ENCODE measurements at regions not wholly inside any gene's neighbourhood (a gene's known extent, or its start where the extent isn't known, plus 50 kb on each side); places are given as distances from the start of the nearest gene placed in this dataset.

- TF ChIP-seq TEAD4 (IDR thresholded peaks at IDR 0.05) (no peak), CEBPB (IDR thresholded peaks at IDR 0.05) (no peak), FOXM1 (IDR thresholded peaks at IDR 0.05; ENCODE audit: borderline replicate concordance, low read depth) (no peak), CREB1 (IDR thresholded peaks at IDR 0.05; ENCODE audit: low read depth) (no peak), TAF1 (IDR thresholded peaks at IDR 0.05; ENCODE audit: low read depth) (no peak)
- TF ChIP-seq, protein P1, sequence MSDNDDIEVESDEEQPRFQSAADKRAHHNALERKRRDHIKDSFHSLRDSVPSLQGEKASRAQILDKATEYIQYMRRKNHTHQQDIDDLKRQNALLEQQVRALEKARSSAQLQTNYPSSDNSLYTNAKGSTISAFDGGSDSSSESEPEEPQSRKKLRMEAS (IDR thresholded peaks at IDR 0.05) = no peak
- TF ChIP-seq, protein P2, sequence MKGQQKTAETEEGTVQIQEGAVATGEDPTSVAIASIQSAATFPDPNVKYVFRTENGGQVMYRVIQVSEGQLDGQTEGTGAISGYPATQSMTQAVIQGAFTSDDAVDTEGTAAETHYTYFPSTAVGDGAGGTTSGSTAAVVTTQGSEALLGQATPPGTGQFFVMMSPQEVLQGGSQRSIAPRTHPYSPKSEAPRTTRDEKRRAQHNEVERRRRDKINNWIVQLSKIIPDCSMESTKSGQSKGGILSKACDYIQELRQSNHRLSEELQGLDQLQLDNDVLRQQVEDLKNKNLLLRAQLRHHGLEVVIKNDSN (IDR thresholded peaks at IDR 0.05) = no peak
Measured at GRCh38 chr1:5565281-5566125, 426.7 kb downstream of the NPHP4 start.

DNA sequence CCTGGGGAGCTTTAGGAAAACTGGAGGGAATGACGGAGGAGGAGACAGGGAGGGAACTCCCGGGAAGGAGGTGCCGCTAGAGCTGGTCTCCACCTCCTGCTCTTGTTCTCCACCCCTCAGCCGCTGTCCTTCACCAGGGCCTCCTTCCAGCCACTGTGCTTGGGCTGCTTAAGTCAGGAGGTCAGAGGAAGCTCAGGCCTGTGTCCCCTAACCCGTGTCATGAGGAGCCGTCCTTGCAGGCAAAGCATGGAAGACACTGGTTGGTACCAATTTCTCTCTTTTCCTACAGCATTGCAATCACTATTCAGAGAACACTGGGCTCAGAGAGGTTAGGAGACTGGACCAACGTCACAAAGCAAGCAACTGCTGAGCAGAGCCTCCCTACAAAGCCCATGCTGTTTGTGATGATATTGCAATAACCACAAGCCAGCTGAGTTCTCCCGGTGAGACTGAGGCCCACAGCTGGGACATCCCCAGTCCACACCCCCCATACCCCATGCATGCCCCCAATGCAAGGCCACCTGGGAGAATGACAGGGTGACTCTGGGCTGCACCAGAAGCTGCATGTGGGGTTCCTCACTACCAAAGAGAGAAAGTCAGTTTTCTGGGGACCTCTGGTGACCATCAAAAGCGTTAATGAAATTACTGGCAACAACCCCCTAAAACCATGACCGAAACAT lies 427.5 kb downstream of the NPHP4 start:
- no peak for TF ChIP-seq CREB1 (IDR thresholded peaks at IDR 0.05; ENCODE audit: low read depth)
- no peak for TF ChIP-seq TAF1 (IDR thresholded peaks at IDR 0.05; ENCODE audit: low read depth)
- no peak for TF ChIP-seq EP300 (IDR thresholded peaks at IDR 0.05; ENCODE audit: borderline replicate concordance)
- no peak for TF ChIP-seq RAD21 (IDR thresholded peaks at IDR 0.05; ENCODE audit: low read depth)
- TF ChIP-seq TEAD4 (IDR thresholded peaks at IDR 0.05) = no peak
- TF ChIP-seq FOXM1 (IDR thresholded peaks at IDR 0.05; ENCODE audit: borderline replicate concordance, low read depth) = no peak
- no peak for TF ChIP-seq NFIC (IDR thresholded peaks at IDR 0.05)
- TF ChIP-seq CEBPB (IDR thresholded peaks at IDR 0.05) = no peak
- TF ChIP-seq, protein P1 (IDR thresholded peaks at IDR 0.05) = no peak
- TF ChIP-seq, protein P2 (IDR thresholded peaks at IDR 0.05) = no peak
- no peak for TF ChIP-seq YY1 (IDR thresholded peaks at IDR 0.05; ENCODE audit: low read depth)
- TF ChIP-seq, protein P3, sequence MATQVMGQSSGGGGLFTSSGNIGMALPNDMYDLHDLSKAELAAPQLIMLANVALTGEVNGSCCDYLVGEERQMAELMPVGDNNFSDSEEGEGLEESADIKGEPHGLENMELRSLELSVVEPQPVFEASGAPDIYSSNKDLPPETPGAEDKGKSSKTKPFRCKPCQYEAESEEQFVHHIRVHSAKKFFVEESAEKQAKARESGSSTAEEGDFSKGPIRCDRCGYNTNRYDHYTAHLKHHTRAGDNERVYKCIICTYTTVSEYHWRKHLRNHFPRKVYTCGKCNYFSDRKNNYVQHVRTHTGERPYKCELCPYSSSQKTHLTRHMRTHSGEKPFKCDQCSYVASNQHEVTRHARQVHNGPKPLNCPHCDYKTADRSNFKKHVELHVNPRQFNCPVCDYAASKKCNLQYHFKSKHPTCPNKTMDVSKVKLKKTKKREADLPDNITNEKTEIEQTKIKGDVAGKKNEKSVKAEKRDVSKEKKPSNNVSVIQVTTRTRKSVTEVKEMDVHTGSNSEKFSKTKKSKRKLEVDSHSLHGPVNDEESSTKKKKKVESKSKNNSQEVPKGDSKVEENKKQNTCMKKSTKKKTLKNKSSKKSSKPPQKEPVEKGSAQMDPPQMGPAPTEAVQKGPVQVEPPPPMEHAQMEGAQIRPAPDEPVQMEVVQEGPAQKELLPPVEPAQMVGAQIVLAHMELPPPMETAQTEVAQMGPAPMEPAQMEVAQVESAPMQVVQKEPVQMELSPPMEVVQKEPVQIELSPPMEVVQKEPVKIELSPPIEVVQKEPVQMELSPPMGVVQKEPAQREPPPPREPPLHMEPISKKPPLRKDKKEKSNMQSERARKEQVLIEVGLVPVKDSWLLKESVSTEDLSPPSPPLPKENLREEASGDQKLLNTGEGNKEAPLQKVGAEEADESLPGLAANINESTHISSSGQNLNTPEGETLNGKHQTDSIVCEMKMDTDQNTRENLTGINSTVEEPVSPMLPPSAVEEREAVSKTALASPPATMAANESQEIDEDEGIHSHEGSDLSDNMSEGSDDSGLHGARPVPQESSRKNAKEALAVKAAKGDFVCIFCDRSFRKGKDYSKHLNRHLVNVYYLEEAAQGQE (IDR thresholded peaks at IDR 0.05; ENCODE audit: low read depth) = no peak
- TF ChIP-seq TCF12 (IDR thresholded peaks at IDR 0.05; ENCODE audit: low read depth) = no peak
- TF ChIP-seq EGR1 (IDR thresholded peaks at IDR 0.05) = no peak
- no peak for TF ChIP-seq ZBTB7A (IDR thresholded peaks at IDR 0.05; ENCODE audit: low read depth)

- TF ChIP-seq TCF12 (IDR thresholded peaks at IDR 0.05; ENCODE audit: low read depth) (no peak), ZBTB7A (IDR thresholded peaks at IDR 0.05; ENCODE audit: low read depth) (no peak)
Measured at GRCh38 chr1:5563861-5564577, 428.2 kb downstream of the NPHP4 start.

DNA sequence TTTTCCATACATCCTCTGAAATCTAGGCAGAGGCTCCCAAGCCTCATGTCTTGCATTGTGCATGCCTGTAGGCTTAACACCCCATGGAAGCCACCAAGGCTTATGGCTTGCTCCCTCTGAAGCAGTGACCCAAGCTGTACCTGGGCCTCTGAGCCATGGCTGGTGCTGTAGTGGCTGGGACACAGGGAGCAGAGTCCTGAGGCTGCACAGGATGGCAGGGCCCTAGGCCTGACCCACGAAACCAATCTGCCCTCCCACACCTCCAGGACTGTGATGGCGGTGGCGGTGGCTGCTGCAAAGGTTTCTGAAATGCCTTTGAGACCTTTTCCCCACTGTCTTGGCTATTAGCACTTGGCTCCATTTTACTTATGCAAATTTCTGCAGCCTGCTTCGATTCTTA lies 429.5 kb downstream of the NPHP4 start:
- TF ChIP-seq TCF12 (IDR thresholded peaks at IDR 0.05; ENCODE audit: low read depth) (no peak), CREB1 (IDR thresholded peaks at IDR 0.05; ENCODE audit: low read depth) (no peak), CEBPB (IDR thresholded peaks at IDR 0.05) (no peak), FOXM1 (IDR thresholded peaks at IDR 0.05; ENCODE audit: borderline replicate concordance, low read depth) (no peak), TEAD4 (IDR thresholded peaks at IDR 0.05) (no peak), YY1 (IDR thresholded peaks at IDR 0.05; ENCODE audit: low read depth) (no peak), RAD21 (IDR thresholded peaks at IDR 0.05; ENCODE audit: low read depth) (no peak), NFIC (IDR thresholded peaks at IDR 0.05) (no peak), TAF1 (IDR thresholded peaks at IDR 0.05; ENCODE audit: low read depth) (no peak), EGR1 (IDR thresholded peaks at IDR 0.05) (no peak), ZBTB7A (IDR thresholded peaks at IDR 0.05; ENCODE audit: low read depth) (no peak), EP300 (IDR thresholded peaks at IDR 0.05; ENCODE audit: borderline replicate concordance) (no peak)
- TF ChIP-seq, protein P1 (IDR thresholded peaks at IDR 0.05) = no peak
- TF ChIP-seq, protein P2 (IDR thresholded peaks at IDR 0.05) = no peak
- TF ChIP-seq, protein P3 (IDR thresholded peaks at IDR 0.05; ENCODE audit: low read depth) = no peak

Measured in Ishikawa (cell line).